ENCODE measurements at regions not wholly inside any gene's neighbourhood (a gene's known extent, or its start where the extent isn't known, plus 50 kb on each side); places are given as distances from the start of the nearest gene placed in this dataset.

DNA sequence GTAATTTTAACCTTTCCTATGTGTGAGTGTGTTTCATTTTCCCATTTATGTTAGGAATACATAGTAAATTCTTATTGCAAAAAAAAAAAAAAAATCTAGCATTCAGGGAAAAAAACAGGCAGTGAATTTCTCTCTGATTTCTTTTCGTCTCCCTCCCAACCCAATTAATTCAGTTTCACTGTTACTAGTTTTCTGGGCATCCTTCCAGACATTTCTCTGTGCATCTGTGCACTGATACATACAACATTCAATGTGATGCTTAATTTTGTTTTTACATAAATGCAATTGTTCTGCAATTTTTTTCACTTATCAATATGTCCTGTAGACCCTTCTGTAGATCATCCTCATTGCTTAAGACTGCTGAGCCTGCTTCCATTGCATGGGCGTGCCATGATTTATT lies 694.3 kb upstream of the TBX3 start:
- TF ChIP-seq, protein P1, sequence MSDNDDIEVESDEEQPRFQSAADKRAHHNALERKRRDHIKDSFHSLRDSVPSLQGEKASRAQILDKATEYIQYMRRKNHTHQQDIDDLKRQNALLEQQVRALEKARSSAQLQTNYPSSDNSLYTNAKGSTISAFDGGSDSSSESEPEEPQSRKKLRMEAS (IDR thresholded peaks at IDR 0.05) = no peak
- TF ChIP-seq GABPA (IDR thresholded peaks at IDR 0.05 in 1 of 2, conservative IDR thresholded peaks at IDR 0.05 in 1 of 2) (no peak), FOXA1 (IDR thresholded peaks at IDR 0.05) (no peak), RXRA (IDR thresholded peaks at IDR 0.05) (no peak), TAF1 (conservative IDR thresholded peaks at IDR 0.05) (no peak), JUND (IDR thresholded peaks at IDR 0.05) (no peak), RAD21 (IDR thresholded peaks at IDR 0.05) (no peak), NR2F2 (IDR thresholded peaks at IDR 0.05) (no peak), EGR1 (IDR thresholded peaks at IDR 0.05; ENCODE audit: low read depth in 2 of 2) (no peak), YY1 (IDR thresholded peaks at IDR 0.05) (no peak)
- TF ChIP-seq, protein P2, sequence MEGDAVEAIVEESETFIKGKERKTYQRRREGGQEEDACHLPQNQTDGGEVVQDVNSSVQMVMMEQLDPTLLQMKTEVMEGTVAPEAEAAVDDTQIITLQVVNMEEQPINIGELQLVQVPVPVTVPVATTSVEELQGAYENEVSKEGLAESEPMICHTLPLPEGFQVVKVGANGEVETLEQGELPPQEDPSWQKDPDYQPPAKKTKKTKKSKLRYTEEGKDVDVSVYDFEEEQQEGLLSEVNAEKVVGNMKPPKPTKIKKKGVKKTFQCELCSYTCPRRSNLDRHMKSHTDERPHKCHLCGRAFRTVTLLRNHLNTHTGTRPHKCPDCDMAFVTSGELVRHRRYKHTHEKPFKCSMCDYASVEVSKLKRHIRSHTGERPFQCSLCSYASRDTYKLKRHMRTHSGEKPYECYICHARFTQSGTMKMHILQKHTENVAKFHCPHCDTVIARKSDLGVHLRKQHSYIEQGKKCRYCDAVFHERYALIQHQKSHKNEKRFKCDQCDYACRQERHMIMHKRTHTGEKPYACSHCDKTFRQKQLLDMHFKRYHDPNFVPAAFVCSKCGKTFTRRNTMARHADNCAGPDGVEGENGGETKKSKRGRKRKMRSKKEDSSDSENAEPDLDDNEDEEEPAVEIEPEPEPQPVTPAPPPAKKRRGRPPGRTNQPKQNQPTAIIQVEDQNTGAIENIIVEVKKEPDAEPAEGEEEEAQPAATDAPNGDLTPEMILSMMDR (IDR thresholded peaks at IDR 0.05; ENCODE audit: low read depth, low read length, missing input control) = no peak
- TF ChIP-seq, protein P3, sequence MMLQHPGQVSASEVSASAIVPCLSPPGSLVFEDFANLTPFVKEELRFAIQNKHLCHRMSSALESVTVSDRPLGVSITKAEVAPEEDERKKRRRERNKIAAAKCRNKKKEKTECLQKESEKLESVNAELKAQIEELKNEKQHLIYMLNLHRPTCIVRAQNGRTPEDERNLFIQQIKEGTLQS (IDR thresholded peaks at IDR 0.05) = no peak
- TF ChIP-seq, protein P4, sequence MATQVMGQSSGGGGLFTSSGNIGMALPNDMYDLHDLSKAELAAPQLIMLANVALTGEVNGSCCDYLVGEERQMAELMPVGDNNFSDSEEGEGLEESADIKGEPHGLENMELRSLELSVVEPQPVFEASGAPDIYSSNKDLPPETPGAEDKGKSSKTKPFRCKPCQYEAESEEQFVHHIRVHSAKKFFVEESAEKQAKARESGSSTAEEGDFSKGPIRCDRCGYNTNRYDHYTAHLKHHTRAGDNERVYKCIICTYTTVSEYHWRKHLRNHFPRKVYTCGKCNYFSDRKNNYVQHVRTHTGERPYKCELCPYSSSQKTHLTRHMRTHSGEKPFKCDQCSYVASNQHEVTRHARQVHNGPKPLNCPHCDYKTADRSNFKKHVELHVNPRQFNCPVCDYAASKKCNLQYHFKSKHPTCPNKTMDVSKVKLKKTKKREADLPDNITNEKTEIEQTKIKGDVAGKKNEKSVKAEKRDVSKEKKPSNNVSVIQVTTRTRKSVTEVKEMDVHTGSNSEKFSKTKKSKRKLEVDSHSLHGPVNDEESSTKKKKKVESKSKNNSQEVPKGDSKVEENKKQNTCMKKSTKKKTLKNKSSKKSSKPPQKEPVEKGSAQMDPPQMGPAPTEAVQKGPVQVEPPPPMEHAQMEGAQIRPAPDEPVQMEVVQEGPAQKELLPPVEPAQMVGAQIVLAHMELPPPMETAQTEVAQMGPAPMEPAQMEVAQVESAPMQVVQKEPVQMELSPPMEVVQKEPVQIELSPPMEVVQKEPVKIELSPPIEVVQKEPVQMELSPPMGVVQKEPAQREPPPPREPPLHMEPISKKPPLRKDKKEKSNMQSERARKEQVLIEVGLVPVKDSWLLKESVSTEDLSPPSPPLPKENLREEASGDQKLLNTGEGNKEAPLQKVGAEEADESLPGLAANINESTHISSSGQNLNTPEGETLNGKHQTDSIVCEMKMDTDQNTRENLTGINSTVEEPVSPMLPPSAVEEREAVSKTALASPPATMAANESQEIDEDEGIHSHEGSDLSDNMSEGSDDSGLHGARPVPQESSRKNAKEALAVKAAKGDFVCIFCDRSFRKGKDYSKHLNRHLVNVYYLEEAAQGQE (IDR thresholded peaks at IDR 0.05) = no peak
- TF ChIP-seq, protein P5, sequence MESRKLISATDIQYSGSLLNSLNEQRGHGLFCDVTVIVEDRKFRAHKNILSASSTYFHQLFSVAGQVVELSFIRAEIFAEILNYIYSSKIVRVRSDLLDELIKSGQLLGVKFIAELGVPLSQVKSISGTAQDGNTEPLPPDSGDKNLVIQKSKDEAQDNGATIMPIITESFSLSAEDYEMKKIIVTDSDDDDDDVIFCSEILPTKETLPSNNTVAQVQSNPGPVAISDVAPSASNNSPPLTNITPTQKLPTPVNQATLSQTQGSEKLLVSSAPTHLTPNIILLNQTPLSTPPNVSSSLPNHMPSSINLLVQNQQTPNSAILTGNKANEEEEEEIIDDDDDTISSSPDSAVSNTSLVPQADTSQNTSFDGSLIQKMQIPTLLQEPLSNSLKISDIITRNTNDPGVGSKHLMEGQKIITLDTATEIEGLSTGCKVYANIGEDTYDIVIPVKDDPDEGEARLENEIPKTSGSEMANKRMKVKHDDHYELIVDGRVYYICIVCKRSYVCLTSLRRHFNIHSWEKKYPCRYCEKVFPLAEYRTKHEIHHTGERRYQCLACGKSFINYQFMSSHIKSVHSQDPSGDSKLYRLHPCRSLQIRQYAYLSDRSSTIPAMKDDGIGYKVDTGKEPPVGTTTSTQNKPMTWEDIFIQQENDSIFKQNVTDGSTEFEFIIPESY (IDR thresholded peaks at IDR 0.05) = no peak

All from liver (tissue), 3 donors.